ENCODE measurements at regions not wholly inside any gene's neighbourhood (a gene's known extent, or its start where the extent isn't known, plus 50 kb on each side); places are given as distances from the start of the nearest gene placed in this dataset.

DNA sequence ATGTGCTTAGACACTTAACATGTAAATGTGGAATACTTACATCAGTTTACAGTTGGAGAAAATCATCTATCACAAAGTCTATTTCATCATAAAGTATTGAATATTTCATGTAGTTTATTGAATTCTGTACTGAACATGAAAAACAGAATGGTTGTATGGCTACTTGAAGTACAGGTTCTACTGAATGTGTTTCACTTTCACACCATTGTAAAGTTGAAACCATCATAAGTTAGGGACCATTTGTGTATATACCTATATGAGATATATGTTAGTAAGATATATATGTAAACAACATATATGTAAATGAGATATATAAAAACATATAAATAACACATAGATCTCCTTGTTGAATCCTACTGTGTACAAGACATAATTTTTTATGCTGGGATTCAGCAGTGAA, 63.0 kb upstream of the TAF11L2 start:
- DNase-seq: no peak
- H3K27ac ChIP-seq: no peak overlapping the region
- peaks cover 0 to 5% of the 10 kb centered on the region in 2 donors for H3K4me1 ChIP-seq (replicated peaks in 1 of 2)
- no peak for TF ChIP-seq POLR2A (IDR thresholded peaks at IDR 0.05)
- TF ChIP-seq, protein P1, sequence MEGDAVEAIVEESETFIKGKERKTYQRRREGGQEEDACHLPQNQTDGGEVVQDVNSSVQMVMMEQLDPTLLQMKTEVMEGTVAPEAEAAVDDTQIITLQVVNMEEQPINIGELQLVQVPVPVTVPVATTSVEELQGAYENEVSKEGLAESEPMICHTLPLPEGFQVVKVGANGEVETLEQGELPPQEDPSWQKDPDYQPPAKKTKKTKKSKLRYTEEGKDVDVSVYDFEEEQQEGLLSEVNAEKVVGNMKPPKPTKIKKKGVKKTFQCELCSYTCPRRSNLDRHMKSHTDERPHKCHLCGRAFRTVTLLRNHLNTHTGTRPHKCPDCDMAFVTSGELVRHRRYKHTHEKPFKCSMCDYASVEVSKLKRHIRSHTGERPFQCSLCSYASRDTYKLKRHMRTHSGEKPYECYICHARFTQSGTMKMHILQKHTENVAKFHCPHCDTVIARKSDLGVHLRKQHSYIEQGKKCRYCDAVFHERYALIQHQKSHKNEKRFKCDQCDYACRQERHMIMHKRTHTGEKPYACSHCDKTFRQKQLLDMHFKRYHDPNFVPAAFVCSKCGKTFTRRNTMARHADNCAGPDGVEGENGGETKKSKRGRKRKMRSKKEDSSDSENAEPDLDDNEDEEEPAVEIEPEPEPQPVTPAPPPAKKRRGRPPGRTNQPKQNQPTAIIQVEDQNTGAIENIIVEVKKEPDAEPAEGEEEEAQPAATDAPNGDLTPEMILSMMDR (IDR thresholded peaks at IDR 0.05): no peak
- H3K27me3 ChIP-seq: no peaks in the 10 kb centered on the region
- H3K9me3 ChIP-seq (replicated peaks in 1 of 3): no peaks in the 10 kb centered on the region
- H3K4me3 ChIP-seq: no peak overlapping the region
- intact Hi-C loops (cut with DNase I): no loop called here
- H3K36me3 ChIP-seq (replicated peaks in 1 of 2): no peaks in the 10 kb centered on the region

DNA sequence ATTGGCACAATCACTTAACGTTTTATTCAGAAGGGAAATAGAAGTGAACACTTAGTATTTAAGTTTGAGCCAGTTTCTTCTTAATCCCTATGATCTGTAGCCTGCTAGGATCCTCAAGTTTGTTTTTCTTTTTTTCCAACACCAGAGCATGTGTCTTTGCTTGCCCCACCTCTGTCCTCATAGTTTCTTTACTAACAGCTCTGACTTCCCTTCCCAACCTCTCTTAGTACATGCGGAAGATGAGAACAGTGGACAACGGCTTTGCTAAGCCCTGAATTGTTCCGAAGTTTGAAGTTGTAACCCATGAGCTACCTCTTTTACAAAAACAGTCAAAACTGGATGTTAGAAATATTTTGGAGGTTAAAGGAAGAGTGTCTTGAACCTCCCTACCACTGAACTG, 61.7 kb upstream of the TAF11L2 start:
- no peaks in the 10 kb centered on the region for H3K27me3 ChIP-seq
- no peak for DNase-seq
- 36 to 40% (median 38%) methylated on average over 4 of the region's 4 CpGs for WGBS, 4 donors
- H3K9me3 ChIP-seq (replicated peaks in 1 of 3): no peaks in the 10 kb centered on the region
- intact Hi-C loops (cut with DNase I): no loop called here
- H3K36me3 ChIP-seq (replicated peaks in 1 of 2): no peaks in the 10 kb centered on the region
- TF ChIP-seq, protein P1 (IDR thresholded peaks at IDR 0.05): no peak
- TF ChIP-seq POLR2A (IDR thresholded peaks at IDR 0.05): no peak
- H3K4me3 ChIP-seq: peak overlapping the region in 1 of 4 donors; percentile 18
- H3K4me1 ChIP-seq (replicated peaks in 1 of 2): peaks cover 0 to 5% of the 10 kb centered on the region in 2 donors
- peak overlapping the region in 4 of 5 donors; percentile 51 to 75 (median 61) for H3K27ac ChIP-seq

DNA sequence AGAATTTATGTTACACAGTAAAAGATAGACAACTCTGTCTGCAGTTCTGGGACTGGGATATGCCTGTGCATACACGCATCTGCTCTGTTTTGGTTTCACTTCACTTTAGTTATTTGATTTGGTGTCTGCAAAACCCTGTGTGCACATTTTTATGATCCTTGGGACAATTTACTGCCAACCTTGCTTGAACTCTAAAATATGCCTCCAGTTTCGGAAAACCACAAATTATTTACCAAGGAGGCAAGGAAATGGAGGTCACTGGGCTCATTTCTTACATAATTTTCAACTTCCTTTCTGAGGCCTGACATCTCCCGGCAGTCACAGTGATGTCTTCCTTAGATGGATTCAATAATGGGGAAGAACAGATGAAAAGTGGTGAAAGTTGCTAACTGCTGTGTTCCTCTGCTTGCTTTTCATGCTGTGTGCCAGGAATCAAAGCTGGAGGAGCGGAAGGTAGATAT, 61.2 kb upstream of the TAF11L2 start:
- H3K27me3 ChIP-seq: no peaks in the 10 kb centered on the region
- H3K4me3 ChIP-seq: peak overlapping the region in 1 of 4 donors; percentile 18
- WGBS, 4 donors: 38 to 47% (median 46%) methylated on average over 4 of the region's 4 CpGs
- intact Hi-C loops (cut with DNase I): no loop called here
- H3K36me3 ChIP-seq (replicated peaks in 1 of 2): no peaks in the 10 kb centered on the region
- H3K9me3 ChIP-seq (replicated peaks in 1 of 3): no peaks in the 10 kb centered on the region
- peak in 3 of 7 donors; percentile 13 to 27 (median 17) for DNase-seq
- peaks cover 0 to 5% of the 10 kb centered on the region in 2 donors for H3K4me1 ChIP-seq (replicated peaks in 1 of 2)
- H3K27ac ChIP-seq: peak overlapping the region in 4 of 5 donors; percentile 51 to 75 (median 61)
- no peak for TF ChIP-seq POLR2A (IDR thresholded peaks at IDR 0.05)
- TF ChIP-seq, protein P1 (IDR thresholded peaks at IDR 0.05): no peak

DNA sequence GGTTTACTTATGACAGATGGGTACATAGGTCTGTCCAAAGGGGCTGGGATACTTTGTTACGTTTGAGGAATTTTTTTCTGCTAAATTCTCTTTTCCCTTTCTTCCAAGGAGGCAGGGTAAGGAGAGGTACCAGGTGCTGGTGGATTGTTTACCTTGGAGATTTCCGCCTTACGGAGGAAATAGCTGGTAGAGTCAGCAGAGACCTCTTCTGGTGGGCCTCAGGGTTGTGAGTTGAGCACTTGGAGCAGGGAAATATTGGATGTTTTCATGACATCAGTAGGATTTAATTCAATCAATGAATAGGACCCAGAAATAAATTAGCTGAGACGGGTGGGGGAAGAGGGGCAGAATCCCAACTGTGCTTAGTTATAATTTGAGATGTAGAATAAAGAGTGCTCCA, 60.0 kb upstream of the TAF11L2 start:
- H3K27ac ChIP-seq: peak overlapping the region in 2 of 5 donors; percentile 40 to 75
- H3K27me3 ChIP-seq: no peaks in the 10 kb centered on the region
- no peaks in the 10 kb centered on the region for H3K36me3 ChIP-seq (replicated peaks in 1 of 2)
- H3K4me3 ChIP-seq: no peak overlapping the region
- intact Hi-C loops (cut with DNase I): no loop called here
- 77 to 90% (median 87%) methylated on average over 4 of the region's 4 CpGs for WGBS, 4 donors
- no peak for DNase-seq
- no peaks in the 10 kb centered on the region for H3K9me3 ChIP-seq (replicated peaks in 1 of 3)
- H3K4me1 ChIP-seq (replicated peaks in 1 of 2): peaks cover 0 to 5% of the 10 kb centered on the region in 2 donors
- TF ChIP-seq, protein P1 (IDR thresholded peaks at IDR 0.05): no peak
